ENCODE measurements at regions not wholly inside any gene's neighbourhood (a gene's known extent, or its start where the extent isn't known, plus 50 kb on each side); places are given as distances from the start of the nearest gene placed in this dataset.

- no peak for TF ChIP-seq EZH2 (IDR thresholded peaks at IDR 0.05; ENCODE audit: insufficient read depth, poor library complexity, severe bottlenecking)
- TF ChIP-seq EZH2phosphoT487 (IDR thresholded peaks at IDR 0.05; ENCODE audit: insufficient read depth, low read depth) = no peak
These were observed 897.3 kb downstream of the METTL15 start for GRCh38 chr11:29005401-29005980.
